HG03103 (cell line): ENCODE measurements at regions not wholly inside any gene's neighbourhood (a gene's known extent, or its start where the extent isn't known, plus 50 kb on each side); places are given as distances from the start of the nearest gene placed in this dataset.

ENCODE experiments used
- ATAC-seq: cut with Tn5 transposase; IDR thresholded peaks from one replicate; pipeline ENCODE4 v1.9.1; 2021; ENCODE audit warnings: low read depth; ENCODE audit not compliant: unreplicated experiment

GRCh38 chr4:74638689-74639088, 155.6 kb downstream of the BTC start:
- no peak for ATAC-seq

DNA sequence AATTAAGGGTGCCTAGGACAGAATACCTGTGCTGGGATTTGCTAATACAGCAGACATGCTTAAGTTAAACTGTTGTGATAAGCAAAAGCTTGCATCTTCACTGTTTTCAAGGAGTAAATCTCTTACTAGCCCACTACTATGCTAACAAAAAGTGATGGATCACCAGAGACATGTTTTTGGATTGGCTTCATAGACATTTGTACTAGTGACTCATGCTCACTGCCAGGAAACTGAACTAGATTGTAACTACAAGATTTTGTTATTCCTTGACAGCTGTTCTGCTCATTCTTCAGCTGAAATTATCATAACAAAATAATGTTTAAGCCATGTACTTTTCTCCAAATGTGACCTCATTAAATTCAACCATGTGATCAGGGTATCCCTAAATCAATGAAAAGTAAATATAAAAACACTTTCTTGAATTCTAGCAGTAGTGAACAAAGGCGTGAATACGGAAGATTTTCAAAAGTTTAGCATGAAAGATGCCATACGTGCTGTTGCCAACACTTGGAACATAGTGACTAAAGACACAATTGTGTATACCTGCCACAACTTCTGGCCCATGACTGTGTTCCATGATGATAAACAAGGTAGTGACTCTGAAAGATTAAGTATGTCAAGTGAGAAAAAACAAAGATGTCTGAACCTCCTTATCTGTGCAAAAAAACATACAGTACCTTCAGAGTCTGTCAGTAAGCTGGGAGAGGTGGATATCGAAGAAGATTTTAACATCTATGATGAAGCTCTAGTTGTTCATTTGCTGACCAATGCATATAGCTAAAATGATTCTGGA, 154.0 kb downstream of the BTC start:
- ATAC-seq, result no peak

- no peak for ATAC-seq
These were observed 152.3 kb downstream of the BTC start for GRCh38 chr4:74642006-74642405.

DNA sequence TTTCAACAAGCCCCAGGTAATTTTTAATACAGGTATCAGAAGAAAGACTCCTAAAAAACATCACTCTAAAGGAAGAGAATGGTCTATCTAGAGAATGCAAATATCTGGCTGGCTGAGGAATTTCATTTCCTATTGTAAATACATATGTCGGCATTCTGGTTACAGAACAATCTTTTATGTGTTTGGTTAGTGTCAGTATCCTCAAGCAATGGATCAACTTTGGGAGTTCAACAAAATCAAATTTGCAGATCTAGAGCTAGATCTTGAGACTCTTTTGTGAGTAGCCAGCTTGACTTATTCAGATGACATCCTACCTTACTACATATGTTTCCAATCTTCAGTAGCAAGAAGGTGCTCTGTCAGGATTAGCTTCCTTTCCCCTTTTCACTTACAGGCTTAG, 145.1 kb downstream of the BTC start:
- no peak for ATAC-seq

DNA sequence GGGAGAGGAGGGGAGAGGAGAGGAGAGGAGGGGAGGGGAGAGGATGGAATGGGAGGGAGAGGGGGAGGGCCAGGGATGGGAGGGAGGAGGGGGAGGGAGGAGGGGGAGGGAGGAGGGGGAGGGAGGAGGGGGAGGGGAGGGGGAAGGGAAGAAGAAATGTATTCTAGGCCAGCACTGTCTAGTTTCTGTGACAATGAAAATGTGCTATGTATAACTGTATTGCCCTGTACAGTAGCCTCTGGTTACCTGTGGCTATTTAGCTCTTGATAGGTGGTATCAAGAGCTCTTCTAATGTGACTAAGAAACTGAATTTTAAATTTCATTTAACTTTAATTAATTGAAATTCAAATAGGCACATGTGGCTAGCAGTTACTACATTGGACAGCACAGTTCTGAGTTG, 143.1 kb downstream of the BTC start:
- no peak for ATAC-seq

DNA sequence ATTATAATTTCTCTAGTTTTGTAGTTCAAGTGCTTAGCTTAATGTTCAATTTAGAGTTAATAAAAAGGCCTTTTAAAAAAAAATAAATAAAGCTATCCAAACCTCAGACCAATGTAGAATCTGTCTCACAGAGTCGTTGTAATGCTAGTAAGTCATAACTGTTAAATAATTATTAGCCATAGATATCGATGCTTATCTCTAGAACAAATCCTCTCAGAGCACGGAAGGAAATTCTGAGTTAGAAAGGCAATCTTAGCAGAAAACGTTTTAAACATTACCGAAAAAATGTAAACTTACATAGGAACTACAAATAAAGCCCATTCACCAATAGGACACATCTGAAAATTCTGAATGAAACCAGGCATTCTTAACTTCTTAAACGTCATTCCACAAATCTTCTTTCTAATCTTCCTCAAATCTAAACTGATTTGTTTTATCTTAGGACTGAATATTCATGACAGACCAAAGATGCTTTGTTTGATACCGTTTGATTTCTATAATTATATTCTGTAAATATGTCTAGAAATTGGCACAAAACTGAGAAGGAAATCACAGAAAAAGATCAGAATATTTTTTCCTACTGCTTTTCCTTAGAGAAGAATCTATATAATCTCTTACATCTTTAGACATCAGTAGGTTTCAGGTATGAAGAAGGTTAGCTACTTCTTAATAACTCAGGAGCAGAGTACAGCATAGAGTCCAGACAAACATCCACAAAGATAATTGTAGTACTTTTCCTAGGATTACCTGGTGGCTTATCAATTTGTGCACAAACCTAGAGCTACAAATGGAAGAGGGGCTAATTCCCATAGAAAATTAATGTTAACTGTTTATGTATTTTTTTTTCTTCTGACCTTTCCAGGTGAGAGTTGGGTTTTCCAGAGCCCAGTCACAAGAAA, 140.7 kb downstream of the BTC start:
- no peak for ATAC-seq

GRCh38 chr4:74654230-74654681, 140.1 kb downstream of the BTC start:
- ATAC-seq, result no peak

DNA sequence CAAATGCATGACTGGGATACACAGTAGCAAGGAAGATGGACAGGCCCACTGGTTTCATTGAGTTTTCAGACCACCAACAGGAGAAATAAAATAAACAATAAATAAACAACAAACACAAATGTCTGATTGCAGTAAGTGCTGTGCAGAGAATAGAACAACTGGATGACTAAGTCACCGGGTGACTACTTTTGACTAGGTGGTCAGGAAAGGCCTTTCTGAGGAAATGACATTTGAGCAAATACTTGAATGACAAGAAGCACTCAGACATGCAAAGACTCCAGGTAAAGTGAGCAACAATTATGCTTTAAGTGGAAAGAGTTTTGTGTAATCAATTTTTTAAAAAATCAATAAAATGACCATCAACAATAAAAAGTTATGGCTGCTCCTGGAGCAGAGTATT, 137.7 kb downstream of the BTC start:
- ATAC-seq, result no peak

DNA sequence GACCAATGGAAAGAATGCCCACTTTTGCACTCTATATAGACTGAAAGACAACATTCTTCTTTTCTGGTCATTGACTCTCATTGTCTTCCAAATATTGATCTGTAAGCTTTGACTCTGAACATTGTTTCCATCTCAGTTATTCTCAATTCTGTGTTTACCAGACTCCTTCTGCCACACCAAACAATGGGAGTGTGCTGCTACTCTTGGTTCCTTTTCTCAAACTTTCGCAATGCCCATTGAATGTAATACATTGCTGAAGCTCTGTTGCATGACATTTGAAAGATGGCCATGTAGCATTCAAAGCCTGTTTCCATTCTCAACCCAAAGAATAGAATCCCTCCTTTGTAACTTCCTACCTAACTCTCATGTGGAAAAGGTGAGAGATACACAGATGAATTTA, 136.2 kb downstream of the BTC start:
- no peak for ATAC-seq

DNA sequence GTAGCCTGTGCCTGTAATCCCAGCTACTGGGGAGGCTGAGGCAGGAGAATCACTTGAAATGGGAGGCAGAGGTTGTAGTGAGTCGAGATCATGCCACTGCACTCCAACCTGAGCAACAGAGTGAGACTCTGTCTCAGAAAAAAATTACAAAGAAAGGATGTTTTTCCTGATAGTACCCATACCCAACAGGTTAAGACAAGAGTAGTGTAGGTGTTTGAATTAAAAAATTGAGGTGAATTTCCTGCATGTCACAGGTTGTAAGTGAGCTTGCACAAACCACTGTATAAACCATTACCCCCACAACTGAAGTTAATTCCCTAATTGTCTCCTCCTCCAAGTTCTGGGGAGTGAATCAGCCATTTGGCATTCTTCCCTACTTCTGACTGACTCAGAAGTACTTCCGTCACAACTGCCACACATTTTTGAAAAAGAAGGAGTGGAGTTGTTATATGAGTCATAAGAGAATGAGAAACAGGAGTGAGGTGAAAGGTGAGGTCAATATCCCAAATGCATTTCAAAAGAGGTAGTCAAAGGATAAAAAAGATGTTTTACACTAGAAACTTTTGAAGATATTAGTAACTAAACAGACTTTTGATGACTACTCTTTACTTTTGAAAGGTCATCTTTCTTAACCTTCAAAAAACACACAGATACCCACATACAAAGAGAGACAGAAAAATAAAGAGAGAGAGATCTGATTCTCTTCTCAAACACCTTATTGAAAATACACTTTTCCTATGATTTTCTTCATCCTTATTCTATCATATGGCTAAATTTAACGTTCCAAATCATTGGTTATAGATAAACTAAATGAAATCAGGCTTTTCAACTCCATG, 134.5 kb downstream of the BTC start:
- ATAC-seq, result no peak

DNA sequence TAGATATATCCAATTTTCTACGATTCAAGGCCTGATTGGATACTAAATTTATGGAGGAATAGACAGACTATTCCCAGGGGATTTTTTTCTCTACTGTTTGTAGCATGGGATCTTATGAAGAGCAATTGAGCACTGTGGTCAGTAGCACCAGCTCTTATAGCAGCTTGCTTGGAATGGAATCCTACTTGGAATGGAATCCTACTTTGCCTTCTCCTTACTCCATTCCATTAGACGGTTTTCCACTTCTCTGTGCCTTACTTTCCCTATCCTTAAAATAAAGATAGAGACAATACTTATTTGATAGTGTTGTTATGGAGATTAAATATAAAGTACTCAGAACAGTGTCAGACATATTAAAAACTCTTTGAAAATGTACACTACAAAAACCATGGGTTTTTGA, 133.5 kb downstream of the BTC start:
- no peak for ATAC-seq

- ATAC-seq, result no peak
These were observed 132.7 kb downstream of the BTC start for GRCh38 chr4:74661427-74662201.

DNA sequence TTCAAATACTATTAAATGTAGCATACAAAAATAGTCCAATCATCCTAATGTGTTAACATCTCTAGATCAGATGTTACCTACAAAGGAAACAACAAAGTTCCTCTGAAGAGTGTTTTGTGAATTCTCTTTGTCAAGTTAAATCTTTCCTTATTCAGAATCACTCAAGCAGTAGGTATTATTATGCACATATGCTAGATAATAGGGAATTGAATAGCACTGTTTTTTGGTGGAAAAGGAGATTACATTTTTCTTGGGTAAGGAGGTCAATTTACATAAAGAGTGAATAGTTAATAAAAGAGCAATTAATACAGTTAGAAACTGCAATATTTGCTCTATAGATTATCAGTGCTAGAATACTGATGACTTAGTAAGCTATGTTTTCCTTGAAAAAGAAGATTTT, 130.7 kb downstream of the BTC start:
- ATAC-seq, result no peak

GRCh38 chr4:74665346-74665745, 129.0 kb downstream of the BTC start:
- ATAC-seq, result no peak

- ATAC-seq, result no peak
These were observed 128.4 kb downstream of the BTC start for GRCh38 chr4:74665876-74666275.

DNA sequence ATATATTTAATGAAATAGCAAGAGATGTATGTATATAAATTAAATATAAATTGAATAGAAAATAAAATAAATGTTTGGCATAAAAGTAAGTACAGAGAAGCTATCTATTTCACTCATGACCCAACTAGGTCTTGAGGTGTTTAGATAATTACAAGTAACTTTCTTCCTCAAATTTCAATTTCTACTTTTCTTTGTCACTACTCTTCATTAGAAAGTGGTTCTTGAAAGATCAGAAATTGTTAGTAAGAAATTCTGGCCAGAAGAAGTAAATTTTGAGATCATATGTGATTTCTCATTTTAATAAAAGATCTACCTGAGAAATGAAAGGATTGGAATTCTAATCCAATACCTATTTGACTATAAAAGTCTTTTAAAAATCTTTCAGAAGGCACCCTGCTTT, 126.9 kb downstream of the BTC start:
- no peak for ATAC-seq

- no peak for ATAC-seq
These were observed 126.4 kb downstream of the BTC start for GRCh38 chr4:74667944-74668343.

DNA sequence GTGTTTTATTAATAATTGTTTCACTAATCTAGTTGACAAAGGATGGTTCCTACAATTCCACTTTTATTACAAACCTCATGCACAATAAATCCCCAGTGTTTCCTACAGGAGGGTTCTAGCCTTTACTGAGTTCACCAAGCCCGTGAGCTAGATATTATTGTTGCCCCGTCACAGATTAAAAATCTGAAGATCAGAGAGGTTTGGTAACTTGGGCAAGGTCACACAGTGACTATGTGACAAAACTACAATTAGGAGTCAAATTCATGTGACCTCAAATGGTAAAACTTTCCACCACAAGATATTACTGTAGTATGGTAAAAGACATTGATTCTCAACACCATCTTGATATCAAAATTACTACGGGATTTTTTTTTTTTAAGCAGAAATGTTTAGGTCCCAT, 124.6 kb downstream of the BTC start:
- ATAC-seq, result no peak

- no peak for ATAC-seq
These were observed 123.7 kb downstream of the BTC start for GRCh38 chr4:74670583-74670982.

GRCh38 chr4:74671080-74671698, 123.1 kb downstream of the BTC start:
- peak; percentile 50 for ATAC-seq
